GM13977 (cell line): ENCODE measurements at regions not wholly inside any gene's neighbourhood (a gene's known extent, or its start where the extent isn't known, plus 50 kb on each side); places are given as distances from the start of the nearest gene placed in this dataset.

Experiments used
- DNase-seq: peaks from one replicate; pipeline ENCODE4 v3.0.0; 2012; ENCODE audit warnings: low spot score
- in situ Hi-C: fragments of 300-500 bp; cut with MboI; formaldehyde crosslinking; loops from one replicate; pipeline ENCODE4 v1.12.0; 2022; ENCODE audit warnings: low sequenced_read_pairs, low pct_unique_long_range_greater_than_20kb, mixed read lengths, inconsistent platforms; ENCODE audit not compliant: unreplicated experiment
- TF ChIP-seq, protein P1 (sequence below): IDR thresholded peaks from 2 replicates; pipeline ENCODE4 v1.5.1; 2012; ENCODE audit warnings: mild to moderate bottlenecking, control low read depth; ENCODE audit not compliant: insufficient read depth; ENCODE audit errors: extremely low read depth, missing control alignments

- DNase-seq = no peak
- in situ Hi-C loops = no loop called here
- TF ChIP-seq, protein P1, sequence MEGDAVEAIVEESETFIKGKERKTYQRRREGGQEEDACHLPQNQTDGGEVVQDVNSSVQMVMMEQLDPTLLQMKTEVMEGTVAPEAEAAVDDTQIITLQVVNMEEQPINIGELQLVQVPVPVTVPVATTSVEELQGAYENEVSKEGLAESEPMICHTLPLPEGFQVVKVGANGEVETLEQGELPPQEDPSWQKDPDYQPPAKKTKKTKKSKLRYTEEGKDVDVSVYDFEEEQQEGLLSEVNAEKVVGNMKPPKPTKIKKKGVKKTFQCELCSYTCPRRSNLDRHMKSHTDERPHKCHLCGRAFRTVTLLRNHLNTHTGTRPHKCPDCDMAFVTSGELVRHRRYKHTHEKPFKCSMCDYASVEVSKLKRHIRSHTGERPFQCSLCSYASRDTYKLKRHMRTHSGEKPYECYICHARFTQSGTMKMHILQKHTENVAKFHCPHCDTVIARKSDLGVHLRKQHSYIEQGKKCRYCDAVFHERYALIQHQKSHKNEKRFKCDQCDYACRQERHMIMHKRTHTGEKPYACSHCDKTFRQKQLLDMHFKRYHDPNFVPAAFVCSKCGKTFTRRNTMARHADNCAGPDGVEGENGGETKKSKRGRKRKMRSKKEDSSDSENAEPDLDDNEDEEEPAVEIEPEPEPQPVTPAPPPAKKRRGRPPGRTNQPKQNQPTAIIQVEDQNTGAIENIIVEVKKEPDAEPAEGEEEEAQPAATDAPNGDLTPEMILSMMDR = no peak
These were observed 95.1 kb upstream of the LINGO1 start for GRCh38 chr15:77727635-77728304.

GRCh38 chr15:77724715-77725114 is 92.0 kb upstream of the LINGO1 start:
- in situ Hi-C loops = no loop called here
- no peak for DNase-seq
- TF ChIP-seq, protein P1 = no peak

GRCh38 chr15:77723756-77724155 is 91.0 kb upstream of the LINGO1 start:
- TF ChIP-seq, protein P1 = no peak
- no peak for DNase-seq
- in situ Hi-C loops = no loop called here

DNA sequence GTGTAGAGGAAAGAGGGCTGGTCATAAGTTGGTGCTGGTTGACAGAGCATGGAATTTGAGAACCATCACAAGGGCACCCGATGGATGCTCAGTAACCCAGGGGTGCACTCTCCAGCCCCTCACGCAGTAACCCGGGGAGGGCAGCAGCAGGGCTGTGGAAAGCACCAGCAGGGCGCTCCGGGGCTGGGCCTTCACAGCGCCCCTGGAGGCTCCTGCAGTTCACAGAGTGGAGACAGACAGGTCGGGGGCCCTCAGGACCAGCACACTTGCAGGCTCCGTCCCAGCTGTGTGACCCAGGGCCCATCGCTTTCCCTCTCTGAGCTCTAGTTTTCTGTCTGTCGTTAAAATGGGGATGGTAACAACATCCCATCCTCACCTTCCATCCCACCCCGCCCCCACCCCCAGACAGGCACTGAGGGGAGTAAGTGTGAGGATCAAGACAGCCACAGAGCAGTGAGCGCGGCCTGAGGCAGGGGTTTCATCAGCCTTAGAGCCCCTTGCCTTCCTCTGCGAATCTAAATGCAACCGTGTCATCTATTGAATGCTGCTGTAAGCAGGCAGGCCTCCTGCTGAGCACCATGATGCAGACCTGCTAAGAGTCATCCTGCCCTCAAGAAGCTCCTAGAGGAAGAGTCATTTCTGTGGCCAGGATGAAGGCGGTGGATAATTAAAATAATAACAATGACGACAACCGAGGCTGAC is 90.2 kb upstream of the LINGO1 start:
- TF ChIP-seq, protein P1 = no peak

GRCh38 chr15:77721963-77722362 is 89.3 kb upstream of the LINGO1 start:
- no peak for DNase-seq
- TF ChIP-seq, protein P1 = no peak
- in situ Hi-C loops = no loop called here

More for the DNA sequence above, 90.2 kb upstream of the LINGO1 start:
- in situ Hi-C loops = no loop called here
- DNase-seq = no peak

DNA sequence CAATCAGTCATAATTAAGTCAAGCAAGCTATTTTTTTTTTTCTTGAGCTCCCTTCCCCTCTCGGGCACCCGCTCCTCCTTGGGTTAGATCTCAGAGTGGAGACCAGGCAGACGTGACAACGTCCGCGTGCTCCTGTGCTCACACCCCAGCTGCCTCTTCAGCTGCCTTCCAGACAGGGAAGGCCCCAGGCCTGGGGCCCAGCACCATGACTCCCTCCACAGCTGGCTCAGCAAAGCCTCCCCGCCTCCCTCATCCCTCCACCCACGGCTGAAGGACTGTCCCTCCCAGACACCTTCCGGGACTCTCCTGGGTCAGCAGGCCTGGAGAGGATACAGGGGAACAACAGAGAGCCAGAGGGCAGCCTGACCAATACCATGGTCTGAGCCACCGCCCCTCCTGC is 87.9 kb upstream of the LINGO1 start:
- no peak for DNase-seq
- TF ChIP-seq, protein P1 = no peak
- in situ Hi-C loops = no loop called here
